HepG2 (cell line): ENCODE measurements at regions not wholly inside any gene's neighbourhood (a gene's known extent, or its start where the extent isn't known, plus 50 kb on each side); places are given as distances from the start of the nearest gene placed in this dataset.

Experiments used
- AKAP8 ChIP-seq: sonication (generic); formaldehyde crosslinking; IDR thresholded peaks from 2 replicates; pipeline ENCODE4 v1.5.1; 2020; ENCODE audit warnings: mild to moderate bottlenecking, missing genetic modification reagents
- ATF6 ChIP-seq: sonication (generic); formaldehyde crosslinking; conservative IDR thresholded peaks from 2 replicates; pipeline ENCODE4 v1.4.0; 2020; ENCODE audit warnings: missing genetic modification reagents
- CBFB ChIP-seq: sonication (generic); formaldehyde crosslinking; IDR thresholded peaks from 2 replicates; pipeline ENCODE4 v1.4.0; 2020; ENCODE audit warnings: missing genetic modification reagents
- CSRNP2 ChIP-seq: sonication (generic); formaldehyde crosslinking; conservative IDR thresholded peaks from 2 replicates; pipeline ENCODE4 v1.8.0; 2022; ENCODE audit warnings: low read depth, missing genetic modification reagents
- DRAP1 ChIP-seq: IDR thresholded peaks from 2 replicates; pipeline ENCODE4 v1.6.1; 2016; ENCODE audit warnings: missing genetic modification reagents, missing compliant biosample characterization
- HOXA3 ChIP-seq: sonication (generic); formaldehyde crosslinking; IDR thresholded peaks from 2 replicates; pipeline ENCODE4 v1.5.0; 2020; ENCODE audit warnings: missing genetic modification reagents
- MNT ChIP-seq: fragments of 450-650 bp; IDR thresholded peaks from 2 replicates; pipeline ENCODE4 v1.6.1; 2016
- MXD3 ChIP-seq: IDR thresholded peaks from 2 replicates; pipeline ENCODE4 v1.6.1; 2016; ENCODE audit warnings: mild to moderate bottlenecking, missing biosample characterization, missing genetic modification reagents
- PRDM10 ChIP-seq: sonication (generic); formaldehyde crosslinking; IDR thresholded peaks from 2 replicates; pipeline ENCODE4 v1.4.0; 2020; ENCODE audit warnings: low read depth, missing genetic modification reagents
- SCMH1 ChIP-seq: sonication (generic); formaldehyde crosslinking; IDR thresholded peaks from 2 replicates; pipeline ENCODE4 v1.9.0; 2021; ENCODE audit warnings: missing genetic modification reagents, mild to moderate bottlenecking, borderline replicate concordance
- SIN3A ChIP-seq: IDR thresholded peaks from 2 replicates; pipeline ENCODE4 v1.6.1; 2011; ENCODE audit warnings: low read depth, mild to moderate bottlenecking, control low read depth, low read length, borderline replicate concordance
- SRF ChIP-seq: IDR thresholded peaks from 2 replicates; pipeline ENCODE4 v1.6.1; 2011; ENCODE audit warnings: mild to moderate bottlenecking, low read depth, low read length, moderate library complexity
- TFAP4 ChIP-seq: sonication (generic); IDR thresholded peaks from 2 replicates; pipeline ENCODE4 v1.6.1; 2016; ENCODE audit warnings: low read depth, borderline replicate concordance
- ZMYM3 ChIP-seq: sonication (generic); formaldehyde crosslinking; IDR thresholded peaks from 2 replicates; pipeline ENCODE4 v1.5.1; 2020; ENCODE audit warnings: mild to moderate bottlenecking, missing genetic modification reagents
- ZNF382 ChIP-seq: sonication (generic); formaldehyde crosslinking; IDR thresholded peaks from 2 replicates; pipeline ENCODE4 v1.5.0; 2020; ENCODE audit warnings: missing genetic modification reagents, mild to moderate bottlenecking, borderline replicate concordance
- ZNF713 ChIP-seq: sonication (generic); formaldehyde crosslinking; IDR thresholded peaks from 2 replicates; pipeline ENCODE4 v1.4.0; 2020; ENCODE audit warnings: mild to moderate bottlenecking, missing genetic modification reagents
- ZNF773 ChIP-seq: sonication (generic); formaldehyde crosslinking; IDR thresholded peaks from 2 replicates; pipeline ENCODE4 v1.4.0; 2020; ENCODE audit warnings: missing genetic modification reagents, borderline replicate concordance

GRCh38 chr10:43863859-43864591, 215.3 kb upstream of the ZNF32 start (continued):
- TF ChIP-seq PRDM10 (CRISPR knock-in tag) (no peak; the same call in 1 of the 2 replicates), SRF (no peak), CBFB (0 out of 2 replicates have a peak, but pooled peaks have one; percentile 18), CSRNP2 (CRISPR knock-in tag) (no peak), ZNF382 (CRISPR knock-in tag) (no peak), ZNF773 (no peak), DRAP1 (CRISPR knock-in tag) (0 out of 2 replicates have a peak, but pooled peaks have one; percentile 23), MNT (peak; percentile 84), SCMH1 (CRISPR knock-in tag) (no peak), ATF6 (CRISPR knock-in tag) (no peak), SIN3A (no peak), HOXA3 (CRISPR knock-in tag) (peak; percentile 50), MXD3 (CRISPR knock-in tag) (peak; percentile 82; the same call in 1 of the 2 replicates), AKAP8 (CRISPR knock-in tag) (no peak; the same call in 1 of the 2 replicates), TFAP4 (peak; percentile 78), ZMYM3 (CRISPR knock-in tag) (peak; percentile 45; the same call in 1 of the 2 replicates), ZNF713 (CRISPR knock-in tag) (no peak)
